ENCODE measurements at regions not wholly inside any gene's neighbourhood (a gene's known extent, or its start where the extent isn't known, plus 50 kb on each side); places are given as distances from the start of the nearest gene placed in this dataset.

- DNase-seq (ENCODE audit: low read depth) (peak; percentile 74), FAIRE-seq (peak; percentile 75)
- no peaks in the 10 kb centered on the region for H3K36me3 ChIP-seq (ENCODE audit: control insufficient read depth, insufficient read depth, low read length)
- no peak overlapping the region for H3K4me3 ChIP-seq (ENCODE audit: low read depth, low read length)
- no peaks in the 10 kb centered on the region for H3K27me3 ChIP-seq (ENCODE audit: control insufficient read depth, insufficient read depth, low read length)
- TF ChIP-seq CTCF (IDR thresholded peaks at IDR 0.05; ENCODE audit: insufficient read depth, low read length, severe bottlenecking): no peak
Measured at GRCh38 chr18:50453014-50453680, 78.3 kb downstream of the SKA1 start.

GRCh38 chr18:50453732-50454131 lies 78.9 kb downstream of the SKA1 start:
- no peaks in the 10 kb centered on the region for H3K36me3 ChIP-seq (ENCODE audit: control insufficient read depth, insufficient read depth, low read length)
- H3K27me3 ChIP-seq (ENCODE audit: control insufficient read depth, insufficient read depth, low read length): no peaks in the 10 kb centered on the region
- no peak for FAIRE-seq
- no peak for DNase-seq (ENCODE audit: low read depth)
- no peak overlapping the region for H3K4me3 ChIP-seq (ENCODE audit: low read depth, low read length)
- no peak for TF ChIP-seq CTCF (IDR thresholded peaks at IDR 0.05; ENCODE audit: insufficient read depth, low read length, severe bottlenecking)

- no peak for FAIRE-seq
- Histone ChIP-seq H3K36me3 (ENCODE audit: control insufficient read depth, insufficient read depth, low read length) (no peaks in the 10 kb centered on the region), H3K4me3 (ENCODE audit: low read depth, low read length) (no peak overlapping the region), H3K27me3 (ENCODE audit: control insufficient read depth, insufficient read depth, low read length) (no peaks in the 10 kb centered on the region)
- no peak for TF ChIP-seq CTCF (IDR thresholded peaks at IDR 0.05; ENCODE audit: insufficient read depth, low read length, severe bottlenecking)
- peak; percentile 84 for DNase-seq (ENCODE audit: low read depth)
Measured at GRCh38 chr18:50454387-50454988, 79.6 kb downstream of the SKA1 start.

- DNase-seq (ENCODE audit: low read depth) (no peak), FAIRE-seq (no peak)
- H3K4me3 ChIP-seq (ENCODE audit: low read depth, low read length): no peak overlapping the region
- TF ChIP-seq CTCF (IDR thresholded peaks at IDR 0.05; ENCODE audit: insufficient read depth, low read length, severe bottlenecking): no peak
- no peaks in the 10 kb centered on the region for H3K36me3 ChIP-seq (ENCODE audit: control insufficient read depth, insufficient read depth, low read length)
- H3K27me3 ChIP-seq (ENCODE audit: control insufficient read depth, insufficient read depth, low read length): no peaks in the 10 kb centered on the region
Measured at GRCh38 chr18:50456285-50456684, 81.4 kb downstream of the SKA1 start.

GRCh38 chr18:50457639-50458038 lies 82.8 kb downstream of the SKA1 start:
- H3K36me3 ChIP-seq (ENCODE audit: control insufficient read depth, insufficient read depth, low read length): no peaks in the 10 kb centered on the region
- no peak for TF ChIP-seq CTCF (IDR thresholded peaks at IDR 0.05; ENCODE audit: insufficient read depth, low read length, severe bottlenecking)
- no peaks in the 10 kb centered on the region for H3K27me3 ChIP-seq (ENCODE audit: control insufficient read depth, insufficient read depth, low read length)
- no peak overlapping the region for H3K4me3 ChIP-seq (ENCODE audit: low read depth, low read length)
- FAIRE-seq (no peak), DNase-seq (ENCODE audit: low read depth) (no peak)

- H3K4me3 ChIP-seq (ENCODE audit: low read depth, low read length): no peak overlapping the region
- TF ChIP-seq CTCF (IDR thresholded peaks at IDR 0.05; ENCODE audit: insufficient read depth, low read length, severe bottlenecking): no peak
- FAIRE-seq: no peak
- no peak for DNase-seq (ENCODE audit: low read depth)
- no peaks in the 10 kb centered on the region for H3K27me3 ChIP-seq (ENCODE audit: control insufficient read depth, insufficient read depth, low read length)
- no peaks in the 10 kb centered on the region for H3K36me3 ChIP-seq (ENCODE audit: control insufficient read depth, insufficient read depth, low read length)
Measured at GRCh38 chr18:50458366-50458765, 83.5 kb downstream of the SKA1 start.
